Rectal smooth muscle tissue (tissue), 1 donor: ENCODE measurements at regions not wholly inside any gene's neighbourhood (a gene's known extent, or its start where the extent isn't known, plus 50 kb on each side); places are given as distances from the start of the nearest gene placed in this dataset.

Experiments
- H3K27ac ChIP-seq: one replicate; pipeline ENCODE4 v1.7.0; 2013; ENCODE audit warnings: low read depth, low read length, inconsistent platforms
- H3K27me3 ChIP-seq: one replicate; pipeline ENCODE4 v1.7.0; 2013; ENCODE audit warnings: low read length; ENCODE audit not compliant: control insufficient read depth, insufficient read depth
- H3K36me3 ChIP-seq: one replicate; pipeline ENCODE4 v1.7.0; 2013; ENCODE audit warnings: low read length; ENCODE audit not compliant: control insufficient read depth, insufficient read depth
- H3K4me1 ChIP-seq: one replicate; pipeline ENCODE4 v1.7.0; 2013; ENCODE audit warnings: low read length; ENCODE audit not compliant: control insufficient read depth, insufficient read depth
- H3K4me3 ChIP-seq: one replicate; pipeline ENCODE4 v1.7.0; 2013; ENCODE audit warnings: low read length
- H3K9ac ChIP-seq: one replicate; pipeline ENCODE4 v1.7.0; 2013; ENCODE audit warnings: low read length

DNA sequence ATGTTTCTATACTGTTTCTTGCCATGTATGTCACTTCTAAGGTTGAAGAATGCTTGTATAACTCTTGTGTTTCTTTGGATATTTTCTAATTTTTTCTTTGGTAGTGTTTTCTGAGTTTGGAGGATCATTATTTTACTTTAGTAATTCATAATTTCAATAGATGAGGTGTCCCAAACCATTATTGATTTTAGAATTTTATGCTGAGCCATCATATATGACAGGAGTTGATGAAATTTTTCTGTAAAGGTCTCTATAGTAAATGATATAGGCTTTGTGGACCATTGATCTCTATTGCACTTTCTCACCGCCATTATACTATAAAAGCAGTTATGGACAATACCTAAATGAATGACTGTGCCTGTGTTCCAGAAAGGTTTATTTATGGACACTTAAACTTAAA is 183.3 kb upstream of the PPP1R3A start:
- Histone ChIP-seq H3K27ac (no peak overlapping the region), H3K9ac (no peak overlapping the region), H3K4me1 (peaks cover 7% of the 10 kb centered on the region), H3K27me3 (no peaks in the 10 kb centered on the region), H3K36me3 (no peaks in the 10 kb centered on the region), H3K4me3 (no peak overlapping the region)

DNA sequence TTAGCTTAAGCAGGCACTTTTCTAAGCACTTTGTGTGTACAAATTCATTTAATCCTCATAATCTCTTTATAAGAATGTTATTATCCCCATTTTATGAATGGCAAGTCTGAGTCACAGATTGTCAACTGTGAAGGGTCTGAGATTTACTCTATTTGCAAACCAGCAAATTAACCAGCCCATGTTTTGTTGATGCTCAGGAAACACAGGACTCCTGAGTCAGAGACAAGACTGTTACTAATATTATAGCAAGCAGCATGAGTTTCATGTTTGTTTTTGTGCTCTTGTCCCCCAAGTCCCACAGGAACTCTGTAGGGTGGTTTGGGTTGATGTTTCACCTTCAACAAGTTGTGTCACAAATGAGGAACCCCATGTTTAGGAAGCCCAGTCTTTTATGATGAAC is 182.0 kb upstream of the PPP1R3A start:
- Histone ChIP-seq H3K4me1 (peaks cover 5% of the 10 kb centered on the region), H3K9ac (no peak overlapping the region), H3K4me3 (no peak overlapping the region), H3K36me3 (no peaks in the 10 kb centered on the region), H3K27ac (peak overlapping the region; percentile 32), H3K27me3 (no peaks in the 10 kb centered on the region)

DNA sequence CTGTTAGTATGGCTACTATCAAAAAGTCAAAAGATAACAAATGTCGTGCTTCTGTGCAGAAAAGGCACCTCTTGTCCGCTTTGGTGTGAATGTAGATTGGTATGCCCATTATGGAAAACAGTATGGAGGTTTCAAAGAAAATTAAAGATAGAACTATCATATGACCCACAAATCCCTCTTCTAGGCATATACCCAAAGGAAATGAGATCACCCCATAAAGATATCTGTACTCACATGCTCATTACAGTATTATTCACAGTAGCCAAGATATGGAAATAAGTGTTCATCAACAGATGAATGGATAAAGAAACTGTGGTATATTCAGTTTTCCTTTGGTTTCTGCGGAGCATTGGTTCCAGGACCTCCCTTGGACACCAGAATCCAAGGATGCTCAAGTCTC is 180.5 kb upstream of the PPP1R3A start:
- Histone ChIP-seq H3K9ac (no peak overlapping the region), H3K4me1 (peaks cover 4% of the 10 kb centered on the region), H3K27me3 (no peaks in the 10 kb centered on the region), H3K27ac (no peak overlapping the region), H3K36me3 (no peaks in the 10 kb centered on the region), H3K4me3 (no peak overlapping the region)

DNA sequence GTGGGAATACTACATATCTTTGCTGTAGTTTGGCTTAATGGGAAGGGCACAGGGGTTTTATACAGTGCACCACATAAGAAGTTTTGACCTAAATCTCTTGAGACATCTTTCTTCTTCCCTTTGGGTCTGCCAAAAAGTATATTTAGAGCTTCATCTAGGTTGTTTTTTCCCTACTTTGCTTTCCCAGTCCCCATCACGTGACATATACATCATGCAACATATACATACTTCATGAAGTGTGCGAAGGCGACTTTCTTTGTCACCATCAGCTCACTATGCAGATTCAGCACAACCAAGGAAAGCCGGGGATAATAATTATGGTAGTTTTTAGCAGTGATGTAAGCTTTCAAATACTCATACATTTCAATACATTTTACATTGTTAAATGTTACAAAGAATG is 177.1 kb upstream of the PPP1R3A start:
- no peak overlapping the region for H3K9ac ChIP-seq
- no peaks in the 10 kb centered on the region for H3K36me3 ChIP-seq
- H3K4me3 ChIP-seq, result no peak overlapping the region
- H3K4me1 ChIP-seq, result no peaks in the 10 kb centered on the region
- H3K27ac ChIP-seq, result no peak overlapping the region
- H3K27me3 ChIP-seq, result no peaks in the 10 kb centered on the region

DNA sequence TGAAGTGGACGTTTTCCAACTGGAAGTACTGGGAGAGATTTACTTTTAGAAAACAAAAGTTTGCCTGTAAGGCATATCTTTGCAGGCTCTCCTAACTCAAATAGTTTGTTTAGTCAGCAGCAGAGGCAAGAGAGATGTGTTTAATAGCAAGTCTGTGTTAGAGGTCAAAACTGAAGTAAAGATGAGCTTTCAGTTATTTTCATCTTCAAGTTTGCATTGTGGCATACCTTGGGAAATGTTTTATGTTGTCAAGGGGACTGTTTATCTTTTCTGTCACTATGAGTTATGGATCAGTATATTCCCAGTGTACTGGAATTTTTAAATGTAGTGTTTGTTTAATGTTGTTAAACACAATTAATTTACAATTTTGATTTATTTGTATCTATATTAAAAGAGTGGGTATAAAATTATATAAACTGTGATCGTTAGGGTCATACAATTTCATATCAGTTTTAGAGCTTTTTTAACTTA is 169.7 kb upstream of the PPP1R3A start:
- Histone ChIP-seq H3K27me3 (no peaks in the 10 kb centered on the region), H3K9ac (peak overlapping the region; percentile 47), H3K27ac (peak overlapping the region; percentile 98), H3K4me3 (peak overlapping the region; percentile 70), H3K4me1 (peaks cover 6% of the 10 kb centered on the region), H3K36me3 (no peaks in the 10 kb centered on the region)

DNA sequence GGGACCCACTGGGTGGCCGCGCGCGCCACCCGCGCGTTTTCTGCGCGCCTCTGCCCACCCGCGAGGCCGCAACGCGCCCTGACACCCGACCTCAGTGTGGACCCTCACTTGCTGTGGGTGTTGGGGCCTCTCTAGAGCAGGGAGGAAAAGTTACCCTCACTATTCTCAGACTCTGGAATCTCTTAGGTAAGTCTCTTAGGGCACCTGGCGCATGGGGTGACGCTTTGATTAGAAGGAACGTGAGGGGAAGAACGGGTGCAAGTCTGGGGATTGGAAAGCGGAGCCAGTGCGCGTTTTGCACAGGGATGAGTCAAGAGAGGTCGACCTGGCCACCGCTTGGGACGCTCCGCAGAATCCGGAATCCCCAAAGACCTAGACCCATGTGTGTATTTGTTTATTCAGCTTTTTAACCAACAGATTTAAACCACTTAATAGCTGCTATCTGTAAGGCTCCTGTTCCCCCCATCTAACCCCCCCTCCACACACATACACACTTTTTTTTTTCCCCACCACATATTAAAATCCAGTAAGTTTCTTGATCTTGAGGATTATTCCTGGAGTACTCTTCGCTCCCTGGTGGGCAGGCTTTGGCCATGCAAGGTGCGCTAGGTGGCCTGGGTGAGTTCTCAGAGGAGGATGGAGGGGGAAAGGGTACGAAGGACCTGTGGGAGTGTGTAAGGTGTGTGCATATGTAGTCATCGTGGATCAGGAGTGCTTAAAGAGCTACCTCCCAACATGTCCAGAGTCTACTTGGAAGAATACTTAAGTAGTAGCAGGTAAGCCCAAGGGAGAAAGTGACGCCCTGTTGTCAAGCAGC is 169.1 kb upstream of the PPP1R3A start:
- H3K36me3 ChIP-seq, result no peaks in the 10 kb centered on the region
- H3K9ac ChIP-seq, result peak overlapping the region; percentile 47
- H3K27ac ChIP-seq, result peak overlapping the region; percentile 98
- peaks cover 6% of the 10 kb centered on the region for H3K4me1 ChIP-seq
- peak overlapping the region; percentile 70 for H3K4me3 ChIP-seq
- no peaks in the 10 kb centered on the region for H3K27me3 ChIP-seq

DNA sequence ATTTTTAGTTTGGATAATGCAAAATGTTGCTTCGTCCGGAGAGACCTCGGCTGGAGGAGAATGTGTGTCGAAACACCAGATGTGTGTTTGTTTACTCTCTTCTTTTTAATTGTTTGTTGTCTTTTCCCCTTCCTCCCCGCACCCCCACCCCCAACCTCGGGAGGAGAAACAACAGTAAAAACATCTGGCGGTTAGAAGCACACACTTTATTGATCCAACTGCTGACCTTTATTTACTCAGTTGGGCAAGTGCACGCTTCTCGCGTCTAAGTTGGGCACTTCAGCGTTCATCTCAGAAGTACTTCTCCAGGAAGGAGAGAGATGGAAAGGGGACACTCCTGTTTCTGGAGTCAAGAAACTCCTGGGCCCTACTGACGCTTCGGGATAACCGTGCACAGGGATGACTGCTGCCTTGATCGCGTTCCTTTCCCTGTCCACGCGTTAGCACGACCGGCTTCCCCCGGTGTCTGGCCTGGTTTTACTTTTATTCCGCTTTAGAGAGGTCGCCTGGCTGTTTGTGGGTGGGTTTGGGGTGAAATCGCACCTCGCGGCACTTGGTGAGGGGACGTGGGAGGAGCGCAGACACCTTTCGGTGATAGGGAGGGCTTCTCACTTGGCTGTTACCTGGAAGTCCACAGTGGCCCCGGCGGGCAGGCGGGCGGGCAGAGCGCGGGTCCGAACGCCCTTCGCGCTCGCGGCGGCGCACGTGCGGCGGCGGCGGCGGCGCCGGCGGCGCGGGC is 168.3 kb upstream of the PPP1R3A start:
- no peaks in the 10 kb centered on the region for H3K36me3 ChIP-seq
- peak overlapping the region; percentile 98 for H3K27ac ChIP-seq
- no peaks in the 10 kb centered on the region for H3K27me3 ChIP-seq

DNA sequence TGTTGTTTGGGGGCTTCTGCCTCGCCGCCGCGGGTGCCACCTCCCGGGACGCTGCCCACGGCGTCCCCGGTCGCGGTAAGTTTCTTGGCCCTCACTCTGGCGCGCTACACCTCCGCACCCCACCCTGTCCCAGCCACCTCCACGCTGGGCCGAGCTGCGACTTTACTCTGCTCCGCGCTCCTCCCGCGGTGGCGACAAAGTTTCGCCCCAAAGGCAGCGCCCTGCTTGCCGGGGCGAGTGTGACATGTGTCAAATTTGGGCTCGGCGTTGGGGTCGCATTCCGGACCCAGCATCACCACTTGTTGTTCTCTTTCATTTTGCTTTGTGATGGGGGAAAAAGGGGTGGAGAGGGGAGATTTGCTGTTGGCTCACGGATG is 167.7 kb upstream of the PPP1R3A start:
- Histone ChIP-seq H3K27ac (peak overlapping the region; percentile 98), H3K9ac (peak overlapping the region; percentile 56), H3K4me1 (peaks cover 6% of the 10 kb centered on the region), H3K27me3 (no peaks in the 10 kb centered on the region), H3K36me3 (no peaks in the 10 kb centered on the region), H3K4me3 (peak overlapping the region; percentile 89)

More for the DNA sequence above, 168.3 kb upstream of the PPP1R3A start:
- Histone ChIP-seq H3K4me3 (peak overlapping the region; percentile 89), H3K4me1 (peaks cover 6% of the 10 kb centered on the region), H3K9ac (peak overlapping the region; percentile 66)

DNA sequence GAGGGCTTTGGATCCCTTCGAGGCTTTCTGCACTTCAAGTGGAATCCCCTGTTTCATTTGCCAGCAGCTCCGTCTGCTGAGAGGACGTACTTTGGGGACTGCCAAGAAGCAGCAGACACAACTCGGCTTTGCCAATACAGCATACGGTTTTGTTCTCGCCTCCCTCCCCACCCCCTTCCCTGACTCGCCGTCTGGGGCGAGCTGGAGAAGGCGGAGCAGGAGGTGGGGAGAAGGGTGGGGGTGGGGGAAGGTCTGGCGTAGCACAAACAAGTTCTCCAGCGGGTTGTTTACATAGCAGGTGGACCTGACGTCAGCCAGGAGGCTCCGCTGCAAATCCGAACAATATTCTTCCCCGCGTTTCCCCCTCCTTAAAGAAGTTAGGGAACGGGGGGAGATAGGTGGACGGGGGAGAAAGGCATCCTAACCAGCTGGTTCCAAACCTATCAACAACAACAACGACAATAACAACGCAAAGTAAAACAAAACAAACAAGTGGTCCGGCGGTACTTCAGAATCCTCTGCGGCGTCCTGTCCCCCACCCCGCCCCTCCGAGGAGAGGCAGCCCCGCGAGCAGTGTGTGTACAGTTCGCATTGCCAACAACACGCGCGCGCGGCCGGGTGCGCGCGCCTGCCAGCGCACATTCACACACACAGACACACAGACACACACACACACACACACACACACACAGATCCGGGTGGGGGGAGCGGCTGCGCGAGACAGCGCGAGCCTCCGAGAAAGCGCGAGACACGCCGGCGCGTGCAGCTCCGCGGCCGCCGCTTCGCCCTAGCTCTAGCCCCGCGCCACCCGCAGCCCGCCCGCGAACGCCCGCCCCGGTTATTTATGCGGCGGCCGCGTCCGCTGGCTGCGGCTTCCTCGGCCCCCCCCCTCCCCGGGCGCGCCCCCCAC is 167.0 kb upstream of the PPP1R3A start:
- peaks cover 6% of the 10 kb centered on the region for H3K4me1 ChIP-seq
- no peaks in the 10 kb centered on the region for H3K36me3 ChIP-seq
- H3K27me3 ChIP-seq, result no peaks in the 10 kb centered on the region
- H3K27ac ChIP-seq, result peak overlapping the region; percentile 98
- peak overlapping the region; percentile 89 for H3K4me3 ChIP-seq
- peak overlapping the region; percentile 56 for H3K9ac ChIP-seq

DNA sequence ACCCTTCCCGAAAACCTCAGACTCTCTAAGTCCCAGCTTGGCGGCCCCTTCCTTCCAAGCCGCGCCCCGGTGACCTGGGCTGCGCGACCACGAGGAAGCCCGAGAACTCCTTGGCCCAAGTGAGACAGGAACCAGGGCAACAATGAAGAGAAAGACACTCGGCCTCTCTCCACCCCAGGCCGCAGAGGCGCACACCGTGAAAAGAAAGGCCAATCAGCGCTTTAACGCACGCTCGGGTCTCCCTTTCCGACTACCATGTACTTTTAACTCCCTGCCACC is 166.4 kb upstream of the PPP1R3A start:
- H3K36me3 ChIP-seq, result no peaks in the 10 kb centered on the region
- H3K4me3 ChIP-seq, result peak overlapping the region; percentile 89
- peak overlapping the region; percentile 35 for H3K9ac ChIP-seq
- no peaks in the 10 kb centered on the region for H3K27me3 ChIP-seq
- peak overlapping the region; percentile 98 for H3K27ac ChIP-seq
- H3K4me1 ChIP-seq, result peaks cover 4% of the 10 kb centered on the region

DNA sequence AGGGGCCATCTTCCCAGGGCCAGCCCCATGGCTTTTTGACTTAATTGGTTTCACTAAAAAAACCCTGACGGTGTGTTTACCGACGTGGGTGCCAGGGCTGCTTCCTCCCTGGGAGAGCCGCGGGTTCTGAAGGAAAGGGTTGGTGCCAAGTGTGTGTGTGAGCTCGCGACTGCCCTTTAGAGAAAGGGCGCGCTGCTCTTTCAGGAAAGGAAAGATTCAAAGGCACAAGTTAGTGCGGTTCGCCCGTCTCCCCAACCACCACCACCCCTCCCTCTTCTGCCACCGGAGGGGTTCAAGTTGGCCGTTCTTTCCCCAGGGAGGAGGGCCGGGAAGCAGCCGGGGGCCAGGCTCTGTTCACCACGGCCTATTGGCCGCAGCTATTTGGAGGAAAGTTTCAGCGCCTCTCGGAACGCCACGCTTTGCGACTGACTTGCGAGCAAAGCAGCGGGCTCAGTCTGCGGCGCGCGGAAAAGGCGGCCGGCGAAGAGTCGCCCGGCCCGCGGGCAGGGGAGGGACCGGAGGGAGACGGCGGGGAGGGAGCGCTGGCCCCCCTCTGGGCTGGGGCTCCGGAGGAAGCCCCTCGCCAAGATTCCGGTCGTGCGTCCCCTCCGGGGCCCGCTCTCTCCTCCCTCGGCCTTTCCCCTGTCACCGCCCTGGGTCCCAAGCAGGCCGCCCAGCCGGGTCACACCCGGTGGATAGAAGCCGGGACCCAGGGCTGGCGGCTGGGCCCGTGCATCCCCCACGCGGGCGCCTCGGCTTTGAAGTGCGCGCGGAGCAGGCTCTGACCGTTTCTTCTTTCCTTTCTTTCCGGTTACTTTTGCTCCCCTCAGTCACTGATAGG is 165.9 kb upstream of the PPP1R3A start:
- H3K27ac ChIP-seq, result peak overlapping the region; percentile 98
- peak overlapping the region; percentile 89 for H3K4me3 ChIP-seq
- H3K36me3 ChIP-seq, result no peaks in the 10 kb centered on the region
- no peaks in the 10 kb centered on the region for H3K27me3 ChIP-seq
- peak overlapping the region; percentile 35 for H3K9ac ChIP-seq
- H3K4me1 ChIP-seq, result peaks cover 2% of the 10 kb centered on the region
